ENCODE measurements at regions not wholly inside any gene's neighbourhood (a gene's known extent, or its start where the extent isn't known, plus 50 kb on each side); places are given as distances from the start of the nearest gene placed in this dataset.

GRCh38 chr1:55658917-55659316 is 443.8 kb upstream of the USP24 start:
- TF ChIP-seq POLR2A (IDR thresholded peaks at IDR 0.05) (no peak), EP300 (IDR thresholded peaks at IDR 0.05) (no peak)
- TF ChIP-seq, protein P1, sequence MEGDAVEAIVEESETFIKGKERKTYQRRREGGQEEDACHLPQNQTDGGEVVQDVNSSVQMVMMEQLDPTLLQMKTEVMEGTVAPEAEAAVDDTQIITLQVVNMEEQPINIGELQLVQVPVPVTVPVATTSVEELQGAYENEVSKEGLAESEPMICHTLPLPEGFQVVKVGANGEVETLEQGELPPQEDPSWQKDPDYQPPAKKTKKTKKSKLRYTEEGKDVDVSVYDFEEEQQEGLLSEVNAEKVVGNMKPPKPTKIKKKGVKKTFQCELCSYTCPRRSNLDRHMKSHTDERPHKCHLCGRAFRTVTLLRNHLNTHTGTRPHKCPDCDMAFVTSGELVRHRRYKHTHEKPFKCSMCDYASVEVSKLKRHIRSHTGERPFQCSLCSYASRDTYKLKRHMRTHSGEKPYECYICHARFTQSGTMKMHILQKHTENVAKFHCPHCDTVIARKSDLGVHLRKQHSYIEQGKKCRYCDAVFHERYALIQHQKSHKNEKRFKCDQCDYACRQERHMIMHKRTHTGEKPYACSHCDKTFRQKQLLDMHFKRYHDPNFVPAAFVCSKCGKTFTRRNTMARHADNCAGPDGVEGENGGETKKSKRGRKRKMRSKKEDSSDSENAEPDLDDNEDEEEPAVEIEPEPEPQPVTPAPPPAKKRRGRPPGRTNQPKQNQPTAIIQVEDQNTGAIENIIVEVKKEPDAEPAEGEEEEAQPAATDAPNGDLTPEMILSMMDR (IDR thresholded peaks at IDR 0.05): no peak

Data from ovary (tissue), 3 donors.